H1 (cell line): ENCODE measurements at regions not wholly inside any gene's neighbourhood (a gene's known extent, or its start where the extent isn't known, plus 50 kb on each side); places are given as distances from the start of the nearest gene placed in this dataset.

Source experiments
- CTCF ChIA-PET: fragments of 300-600 bp; sonication (Branson Sonifier 250); formaldehyde crosslinking; loops from one replicate; lab custom pipeline; 2021; ENCODE audit not compliant: partially characterized antibody; lab: Charles Lee
- POLR2A ChIA-PET: fragments of 300-600 bp; sonication (Branson Sonifier 250); formaldehyde crosslinking; loops from one replicate; lab custom pipeline; 2021; ENCODE audit warnings: inconsistent platforms; ENCODE audit not compliant: partially characterized antibody; lab: Charles Lee
- DNase-seq, 2 experiments: peaks; one replicate each; pipeline versions ENCODE4 v3.0.0 to v3.0.0-alpha.2; 2010 to 2022; ENCODE audit warnings: low spot score in 2 of 2, low read depth in 1 of 2, mixed read lengths in 1 of 2
- FAIRE-seq: peaks from 2 replicates; lab custom pipeline; 2011; peaks lifted over from hg19 to GRCh38; lab: Jason Lieb, UNC
- H2AFZ ChIP-seq: 2 replicates; pipeline ENCODE4 v1.8.1; 2012; ENCODE audit warnings: low read length, inconsistent platforms
- H2AK5ac ChIP-seq: 2 replicates; pipeline ENCODE4 v1.6.1; 2013; ENCODE audit warnings: low read depth, low read length
- H2BK120ac ChIP-seq: replicated peaks from 2 replicates; pipeline ENCODE3; 2013; ENCODE audit warnings: low read depth, low read length, inconsistent platforms
- H2BK12ac ChIP-seq: 2 replicates; pipeline ENCODE4 v1.6.1; 2013; ENCODE audit warnings: low read depth, low read length
- H2BK15ac ChIP-seq: 2 replicates; pipeline ENCODE4 v1.6.1; 2013; ENCODE audit warnings: low read length
- H2BK20ac ChIP-seq: 2 replicates; pipeline ENCODE4 v1.6.1; 2013; ENCODE audit warnings: low read length
- H2BK5ac ChIP-seq: 2 replicates; pipeline ENCODE4 v1.6.1; 2013; ENCODE audit warnings: low read depth, low read length
- H3K14ac ChIP-seq: 2 replicates; pipeline ENCODE4 v1.6.1; 2013; ENCODE audit warnings: inconsistent platforms; ENCODE audit not compliant: insufficient read length
- H3K18ac ChIP-seq: 2 replicates; pipeline ENCODE4 v1.6.1; 2013; ENCODE audit warnings: low read length; ENCODE audit errors: extremely low read depth
- H3K23ac ChIP-seq: 2 replicates; pipeline ENCODE4 v1.6.1; 2013; ENCODE audit warnings: inconsistent platforms; ENCODE audit not compliant: insufficient read length
- H3K23me2 ChIP-seq: 2 replicates; pipeline ENCODE4 v1.6.1; 2013; ENCODE audit warnings: low read depth, low read length
- H3K27ac ChIP-seq: 2 replicates; pipeline ENCODE4 v1.6.1; 2011; ENCODE audit warnings: low read depth, low read length, inconsistent platforms
- H3K27me3 ChIP-seq, 4 experiments: replicated peaks in 1 of 4; 1 replicate in 1 of 4; 2 replicates in 3 of 4; pipeline versions ENCODE4 v1.6.1 to v1.8.1; 2011 to 2013; ENCODE audit warnings: low read length in 3 of 4, mild to moderate bottlenecking in 3 of 4, inconsistent platforms in 2 of 4, mixed read lengths in 2 of 4, moderate library complexity in 1 of 4; ENCODE audit not compliant: control insufficient read depth in 3 of 4, insufficient read depth in 3 of 4; ENCODE audit errors: extremely low read depth in 1 of 4
- H3K36me3 ChIP-seq, 4 experiments: 2 replicates each; pipeline versions ENCODE4 v1.6.1 to v1.8.1; 2011 to 2013; ENCODE audit warnings: mild to moderate bottlenecking in 4 of 4, low read length in 3 of 4, moderate library complexity in 2 of 4, control low read depth in 1 of 4, inconsistent platforms in 1 of 4; ENCODE audit not compliant: insufficient read depth in 4 of 4, control insufficient read depth in 2 of 4
- H3K4ac ChIP-seq: replicated peaks from 2 replicates; pipeline ENCODE3; 2013; ENCODE audit warnings: low read length, low read depth, mixed read lengths, inconsistent platforms; ENCODE audit not compliant: insufficient read length
- H3K4me1 ChIP-seq, 4 experiments: replicated peaks in 1 of 4; 1 replicate in 1 of 4; 2 replicates in 3 of 4; pipeline versions ENCODE4 v1.6.1 to v1.8.1; 2011 to 2013; ENCODE audit warnings: low read length in 3 of 4, inconsistent platforms in 2 of 4, mixed read lengths in 1 of 4; ENCODE audit not compliant: insufficient read depth in 4 of 4, control insufficient read depth in 3 of 4
- H3K4me2 ChIP-seq, 2 experiments: 2 replicates each; pipeline versions ENCODE4 v1.6.1 to v1.8.1; 2011 to 2013; ENCODE audit warnings: low read depth in 2 of 2, low read length in 2 of 2, control low read depth in 1 of 2, inconsistent platforms in 1 of 2, mild to moderate bottlenecking in 1 of 2; ENCODE audit not compliant: insufficient read depth in 1 of 2
- H3K4me3 ChIP-seq, 4 experiments: fragments of 200-600, 300-600 bp in 1 of 4; sonication (generic), shearing (Covaris generic), sonication (Bioruptor Twin) in 1 of 4; 2 replicates each; pipeline versions ENCODE4 v1.5.1 to v1.8.1; 2011 to 2016; ENCODE audit warnings: low read length in 4 of 4, low read depth in 3 of 4, control low read depth in 2 of 4, inconsistent platforms in 2 of 4, mild to moderate bottlenecking in 2 of 4, mixed read lengths in 1 of 4, moderate library complexity in 1 of 4; ENCODE audit not compliant: insufficient read depth in 2 of 4; ENCODE audit errors: extremely low read depth in 1 of 4
- H3K56ac ChIP-seq: replicated peaks from 2 replicates; pipeline ENCODE3; 2013; ENCODE audit warnings: low read depth, mild to moderate bottlenecking, mixed read lengths, low read length, inconsistent platforms; ENCODE audit not compliant: insufficient read length
- H3K79me1 ChIP-seq: 2 replicates; pipeline ENCODE4 v1.6.1; 2013; ENCODE audit warnings: low read depth, low read length, control low read depth
- H3K79me2 ChIP-seq, 2 experiments: 2 replicates each; pipeline versions ENCODE4 v1.6.1 to v1.8.1; 2012 to 2013; ENCODE audit warnings: low read length in 2 of 2, mild to moderate bottlenecking in 2 of 2, inconsistent platforms in 1 of 2; ENCODE audit not compliant: insufficient read depth in 2 of 2, control insufficient read depth in 1 of 2
- H3K9ac ChIP-seq, 4 experiments: replicated peaks in 1 of 4; 1 replicate in 1 of 4; 2 replicates in 3 of 4; pipeline versions ENCODE4 v1.6.1 to v1.8.1; 2011 to 2013; ENCODE audit warnings: low read depth in 3 of 4, low read length in 3 of 4, control low read depth in 2 of 4, mild to moderate bottlenecking in 2 of 4, moderate library complexity in 2 of 4, inconsistent platforms in 1 of 4; ENCODE audit errors: extremely low read depth in 1 of 4
- H3K9me3 ChIP-seq, 2 experiments: 2 replicates each; pipeline versions ENCODE4 v1.6.1 to v1.8.1; 2012 to 2013; ENCODE audit warnings: mild to moderate bottlenecking in 2 of 2, moderate library complexity in 2 of 2, control low read depth in 1 of 2, inconsistent platforms in 1 of 2, low read depth in 1 of 2, low read length in 1 of 2, mixed read lengths in 1 of 2; ENCODE audit not compliant: insufficient read depth in 2 of 2
- H4K20me1 ChIP-seq, 2 experiments: replicated peaks in 1 of 2; 2 replicates each; pipeline versions ENCODE3 to v1.8.1; 2011 to 2013; ENCODE audit warnings: inconsistent platforms in 2 of 2, low read length in 2 of 2, mild to moderate bottlenecking in 1 of 2; ENCODE audit not compliant: insufficient read depth in 2 of 2, control insufficient read depth in 1 of 2
- H4K5ac ChIP-seq: 2 replicates; pipeline ENCODE4 v1.6.1; 2013; ENCODE audit warnings: low read length, low read depth, mixed read lengths, inconsistent platforms; ENCODE audit not compliant: insufficient read length
- H4K8ac ChIP-seq: 2 replicates; pipeline ENCODE4 v1.8.0; 2013; ENCODE audit warnings: mild to moderate bottlenecking, moderate library complexity, low read length, inconsistent platforms; ENCODE audit not compliant: insufficient read depth; ENCODE audit errors: extremely low read depth
- H4K91ac ChIP-seq: replicated peaks from 2 replicates; pipeline ENCODE3; 2013; ENCODE audit warnings: low read length, mixed read lengths, inconsistent platforms; ENCODE audit not compliant: insufficient read length
- BACH1 ChIP-seq: IDR thresholded peaks from 2 replicates; pipeline ENCODE4 v1.6.1; 2012; ENCODE audit warnings: low read length, improper control_type of control experiment
- CBX8 ChIP-seq: fragments of 300-800, 300-1000 bp; sonication (generic); IDR thresholded peaks from 2 replicates; pipeline ENCODE4 v1.7.1; 2016; ENCODE audit warnings: low read depth, low read length, borderline replicate concordance
- EP300 ChIP-seq, 2 experiments: IDR thresholded peaks; 1 replicate in 1 of 2; 2 replicates in 1 of 2; pipeline ENCODE4 v1.6.1; 2011 to 2012; ENCODE audit warnings: low read depth in 2 of 2, low read length in 2 of 2, mild to moderate bottlenecking in 2 of 2, borderline replicate concordance in 1 of 2, inconsistent platforms in 1 of 2, moderate library complexity in 1 of 2
- GABPA ChIP-seq: IDR thresholded peaks from 2 replicates; pipeline ENCODE4 v1.6.1; 2011; ENCODE audit warnings: mild to moderate bottlenecking, low read length, moderate library complexity, borderline replicate concordance; ENCODE audit not compliant: insufficient read depth
- JUND ChIP-seq: IDR thresholded peaks from 2 replicates; pipeline ENCODE4 v1.6.1; 2011; ENCODE audit warnings: mild to moderate bottlenecking, improper control_type of control experiment, low read length
- KDM5A ChIP-seq: fragments of 200-600 bp; IDR thresholded peaks from 2 replicates; pipeline ENCODE4 v1.7.1; 2012; ENCODE audit warnings: mild to moderate bottlenecking, low read length, inconsistent platforms, mixed read lengths
- MAFK ChIP-seq: IDR thresholded peaks from 2 replicates; pipeline ENCODE4 v1.6.1; 2012; ENCODE audit warnings: low read depth, mild to moderate bottlenecking, improper control_type of control experiment, low read length
- PHF8 ChIP-seq: fragments of 200-600 bp; sonication (generic); conservative IDR thresholded peaks from 2 replicates; pipeline ENCODE4 v1.7.1; 2012; ENCODE audit warnings: low read depth, mild to moderate bottlenecking, inconsistent platforms, low read length, moderate library complexity
- SAP30 ChIP-seq: fragments of 300-600 bp; sonication (generic); IDR thresholded peaks from 2 replicates; pipeline ENCODE4 v1.7.1; 2012; ENCODE audit warnings: low read length, moderate library complexity, mild to moderate bottlenecking, inconsistent platforms; ENCODE audit not compliant: insufficient read depth, insufficient replicate concordance
- SIN3A ChIP-seq, 2 experiments: IDR thresholded peaks in 1 of 2; conservative IDR thresholded peaks in 1 of 2; 2 replicates each; pipeline ENCODE4 v1.6.1; 2011 to 2012; ENCODE audit warnings: low read length in 2 of 2, improper control_type of control experiment in 1 of 2, low read depth in 1 of 2, mild to moderate bottlenecking in 1 of 2
- SP1 ChIP-seq: IDR thresholded peaks from 2 replicates; pipeline ENCODE4 v1.6.1; 2011; ENCODE audit warnings: low read depth, low read length
- SP4 ChIP-seq: IDR thresholded peaks from 2 replicates; pipeline ENCODE4 v1.6.1; 2012; ENCODE audit warnings: low read length, inconsistent platforms
- WGBS, 2 experiments: shearing (Covaris generic) in 1 of 2; methylation state at CpG; one replicate each; pipeline versions ENCODE4 v1.1.6 to v1.1.7; 2013 to 2015; ENCODE audit warnings: low lambda C conversion rate in 2 of 2, mixed read lengths in 2 of 2, inconsistent platforms in 1 of 2, low coverage in 1 of 2, missing lambda C conversion rate in 1 of 2; ENCODE audit not compliant: insufficient replicate concordance in 2 of 2, insufficient coverage in 1 of 2, insufficient read length in 1 of 2; ENCODE audit errors: extremely low coverage in 1 of 2, missing lambda C conversion rate in 1 of 2; 5-methylcytosine and 5-hydroxymethylcytosine counted together
- TF ChIP-seq, protein P1 (sequence below): IDR thresholded peaks from 2 replicates; pipeline ENCODE4 v1.6.1; 2011; ENCODE audit warnings: low read depth, mild to moderate bottlenecking, low read length; ENCODE audit not compliant: insufficient read depth

- Histone ChIP-seq H4K8ac (no peak overlapping the region), H3K23ac (no peak overlapping the region), H3K27me3 (no peaks in the 10 kb centered on the region), H3K4me2 (no peak overlapping the region), H4K5ac (no peak overlapping the region), H2BK120ac (no peak overlapping the region), H2BK5ac (no peak overlapping the region), H3K36me3 (no peaks in the 10 kb centered on the region), H3K18ac (no peak overlapping the region), H3K27ac (no peak overlapping the region), H3K4ac (no peak overlapping the region), H4K91ac (no peak overlapping the region), H2BK12ac (no peak overlapping the region), H2BK15ac (no peak overlapping the region), H3K23me2 (no peaks in the 10 kb centered on the region), H2AFZ (no peak overlapping the region), H2AK5ac (no peak overlapping the region), H3K9ac (no peak overlapping the region), H3K14ac (no peak overlapping the region), H3K9me3 (no peaks in the 10 kb centered on the region), H3K4me3 (no peak overlapping the region), H2BK20ac (no peak overlapping the region), H3K4me1 (no peaks in the 10 kb centered on the region; a peak in 1 of 7 replicates), H3K56ac (no peak overlapping the region), H3K79me1 (no peaks in the 10 kb centered on the region), H3K79me2 (no peaks in the 10 kb centered on the region), H4K20me1 (no peaks in the 10 kb centered on the region)
- DNase-seq (no peak), FAIRE-seq (no peak)
- WGBS, 2 experiments = 84% methylated on average over 3 of the region's 3 CpGs; no CpG with 5 or more reads in 1 of the 2 experiments
- POLR2A ChIA-PET = no interaction called here
- TF ChIP-seq, protein P1, sequence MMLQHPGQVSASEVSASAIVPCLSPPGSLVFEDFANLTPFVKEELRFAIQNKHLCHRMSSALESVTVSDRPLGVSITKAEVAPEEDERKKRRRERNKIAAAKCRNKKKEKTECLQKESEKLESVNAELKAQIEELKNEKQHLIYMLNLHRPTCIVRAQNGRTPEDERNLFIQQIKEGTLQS = no peak
- TF ChIP-seq SAP30 (no peak), MAFK (no peak), SP4 (no peak), PHF8 (no peak), CBX8 (no peak), EP300 (IDR thresholded peaks at IDR 0.05; ENCODE audit: borderline replicate concordance in 1 of 2, low read depth in 2 of 2, low read length in 2 of 2) (no peak), BACH1 (no peak), SP1 (no peak), JUND (no peak), GABPA (no peak), KDM5A (no peak), SIN3A (conservative IDR thresholded peaks at IDR 0.05 in 1 of 2, IDR thresholded peaks at IDR 0.05 in 1 of 2; ENCODE audit: low read depth in 1 of 2, low read length in 2 of 2) (no peak)
- CTCF ChIA-PET = interaction anchor here (1.0 to 1.5 kb wide), 2 partner anchors 18 to 114 kb away, joined by 3 read pairs; no protein-coding TSS in a partner anchor
Measured at GRCh38 chr4:181682367-181683047, 560.7 kb upstream of the TENM3 start.
